Sigmoid colon (tissue), 4 donors: ENCODE measurements at regions not wholly inside any gene's neighbourhood (a gene's known extent, or its start where the extent isn't known, plus 50 kb on each side); places are given as distances from the start of the nearest gene placed in this dataset.

Experiments used
- POLR2A ChIP-seq, 2 donors: fragments of 450-650 bp; IDR thresholded peaks; one replicate each; pipeline ENCODE4 v1.6.1; 2016; ENCODE audit warnings: antibody characterized with exemption in 2 of 2, mild to moderate bottlenecking in 2 of 2, moderate library complexity in 2 of 2
- POLR2AphosphoS5 ChIP-seq, 4 donors: sonication (generic); formaldehyde crosslinking; IDR thresholded peaks; one replicate each; pipeline ENCODE4 v1.6.1; 2017; ENCODE audit warnings: antibody characterized with exemption in 4 of 4
- TF ChIP-seq, protein P1 (sequence below), 4 experiments: fragments of 450-650 bp in 3 of 4; fragments of 200-600 bp in 1 of 4; IDR thresholded peaks; one replicate each; pipeline ENCODE4 v1.5.1; 2016 to 2019; ENCODE audit warnings: antibody characterized with exemption in 4 of 4, mild to moderate bottlenecking in 3 of 4, moderate library complexity in 2 of 4

DNA sequence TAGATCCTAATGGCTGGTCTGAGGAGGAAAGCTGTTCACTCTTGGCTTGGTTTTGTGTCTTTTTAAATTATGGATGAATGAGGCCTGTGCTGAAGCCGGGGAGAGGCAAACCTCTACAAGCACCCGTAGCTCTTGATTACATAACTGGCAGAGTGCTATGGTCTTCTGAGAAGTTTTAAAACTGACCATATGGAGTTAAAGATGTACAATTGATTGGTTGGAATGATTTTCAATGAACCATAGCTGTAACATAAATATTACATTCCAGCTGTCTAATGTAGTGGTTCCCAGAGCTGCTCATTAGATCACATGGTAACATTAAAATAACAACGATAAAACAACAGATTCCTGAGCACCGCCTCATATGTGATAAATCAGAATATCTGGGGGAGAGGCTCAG, 71.1 kb upstream of the MAP4K3 start:
- TF ChIP-seq, protein P1, sequence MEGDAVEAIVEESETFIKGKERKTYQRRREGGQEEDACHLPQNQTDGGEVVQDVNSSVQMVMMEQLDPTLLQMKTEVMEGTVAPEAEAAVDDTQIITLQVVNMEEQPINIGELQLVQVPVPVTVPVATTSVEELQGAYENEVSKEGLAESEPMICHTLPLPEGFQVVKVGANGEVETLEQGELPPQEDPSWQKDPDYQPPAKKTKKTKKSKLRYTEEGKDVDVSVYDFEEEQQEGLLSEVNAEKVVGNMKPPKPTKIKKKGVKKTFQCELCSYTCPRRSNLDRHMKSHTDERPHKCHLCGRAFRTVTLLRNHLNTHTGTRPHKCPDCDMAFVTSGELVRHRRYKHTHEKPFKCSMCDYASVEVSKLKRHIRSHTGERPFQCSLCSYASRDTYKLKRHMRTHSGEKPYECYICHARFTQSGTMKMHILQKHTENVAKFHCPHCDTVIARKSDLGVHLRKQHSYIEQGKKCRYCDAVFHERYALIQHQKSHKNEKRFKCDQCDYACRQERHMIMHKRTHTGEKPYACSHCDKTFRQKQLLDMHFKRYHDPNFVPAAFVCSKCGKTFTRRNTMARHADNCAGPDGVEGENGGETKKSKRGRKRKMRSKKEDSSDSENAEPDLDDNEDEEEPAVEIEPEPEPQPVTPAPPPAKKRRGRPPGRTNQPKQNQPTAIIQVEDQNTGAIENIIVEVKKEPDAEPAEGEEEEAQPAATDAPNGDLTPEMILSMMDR (IDR thresholded peaks at IDR 0.05), result no peak
- TF ChIP-seq POLR2AphosphoS5 (IDR thresholded peaks at IDR 0.05) (peak in 3 of 4 donors; percentile 38 to 64 (median 46)), POLR2A (IDR thresholded peaks at IDR 0.05) (no peak)
